K562 (cell line): ENCODE measurements at regions not wholly inside any gene's neighbourhood (a gene's known extent, or its start where the extent isn't known, plus 50 kb on each side); places are given as distances from the start of the nearest gene placed in this dataset.
A peak's percentile ranks its signal among the peaks of the same experiment; 100 is the strongest.

Experiments
- ATAC-seq: fragments of 200-7000 bp; cut with Tn5 transposase; 3 replicates; pipeline ENCODE4 v1.9.1; 2020; ENCODE audit warnings: moderate library complexity
- BruUV-seq: library from RNA; stranded (reverse); fragments of 400-500 nt; replicated peaks from 2 replicates; lab custom pipeline; 2021; lab: Mats Ljungman, UMichigan
- CTCF ChIA-PET: fragments of 300-600 bp; formaldehyde crosslinking; extraction: SDS; loops from one replicate; lab custom pipeline; 2021; ENCODE audit warnings: low intra/inter-chr PET ratio; lab: Yijun Ruan, JAX
- POLR2A ChIA-PET: fragments of 300-600, 350-650 bp; sonication (Branson Sonifier 250); formaldehyde crosslinking; extraction: SDS; loops from one replicate; lab custom pipeline; 2021; ENCODE audit warnings: antibody characterized with exemption, inconsistent platforms; lab: Yijun Ruan, JAX
- DNase-seq, 4 experiments: peaks; one replicate each; pipeline versions ENCODE4 v3.0.0 to v3.0.0-alpha.2; 2011 to 2018; ENCODE audit warnings: low spot score in 3 of 4, mixed read lengths in 3 of 4; ENCODE audit errors: extremely low read depth in 1 of 4
- FAIRE-seq: peaks from 2 replicates; lab custom pipeline; 2011; peaks lifted over from hg19 to GRCh38; lab: Jason Lieb, UNC
- H2AFZ ChIP-seq: 2 replicates; pipeline ENCODE4 v1.6.0; 2011; ENCODE audit warnings: low read depth, low read length, control low read depth, inconsistent platforms
- H3K27ac ChIP-seq: fragments of 200-600 bp; 3 replicates; pipeline ENCODE4 v1.8.0; 2011; ENCODE audit warnings: low read depth, mild to moderate bottlenecking, control low read depth, inconsistent platforms, low read length, moderate library complexity, mixed read lengths; ENCODE audit errors: extremely low read depth
- H3K27me3 ChIP-seq, 2 experiments: fragments of 300-600 bp in 1 of 2; 2 replicates in 1 of 2; 3 replicates in 1 of 2; pipeline versions ENCODE4 v1.6.0 to v1.8.0; 2011; ENCODE audit warnings: inconsistent platforms in 2 of 2, low read length in 2 of 2, mild to moderate bottlenecking in 1 of 2, mixed read lengths in 1 of 2, moderate library complexity in 1 of 2; ENCODE audit not compliant: control insufficient read depth in 2 of 2, insufficient read depth in 2 of 2
- H3K36me3 ChIP-seq: fragments of 300-600 bp; 3 replicates; pipeline ENCODE4 v1.8.0; 2011; ENCODE audit warnings: mild to moderate bottlenecking, low read length, inconsistent platforms; ENCODE audit not compliant: control insufficient read depth, insufficient read depth
- H3K4me1 ChIP-seq, 2 experiments: fragments of 200-600 bp in 1 of 2; replicated peaks in 1 of 2; 2 replicates in 1 of 2; 3 replicates in 1 of 2; pipeline versions ENCODE4 v1.5.1 to v1.8.0; 2011; ENCODE audit warnings: inconsistent platforms in 2 of 2, low read length in 2 of 2, mild to moderate bottlenecking in 1 of 2, mixed read lengths in 1 of 2, moderate library complexity in 1 of 2; ENCODE audit not compliant: control insufficient read depth in 2 of 2, insufficient read depth in 2 of 2
- H3K4me2 ChIP-seq: 2 replicates; pipeline ENCODE4 v1.6.1; 2011; ENCODE audit warnings: low read length, control low read depth, inconsistent platforms, mixed read lengths; ENCODE audit not compliant: insufficient read depth
- H3K4me3 ChIP-seq: fragments of 200-600 bp; sonication (generic), shearing (Covaris generic); 2 replicates; pipeline ENCODE4 v1.5.1; 2016; ENCODE audit warnings: control low read depth, inconsistent platforms
- H3K79me2 ChIP-seq: fragments of 200-600 bp; 3 replicates; pipeline ENCODE4 v1.8.0; 2011; ENCODE audit warnings: low read length, inconsistent platforms; ENCODE audit not compliant: control insufficient read depth, insufficient read depth
- H3K9ac ChIP-seq, 2 experiments: 2 replicates each; pipeline versions ENCODE4 v1.6.0 to v1.6.1; 2011; ENCODE audit warnings: low read depth in 2 of 2, low read length in 2 of 2, control low read depth in 1 of 2, inconsistent platforms in 1 of 2, mild to moderate bottlenecking in 1 of 2, mixed read lengths in 1 of 2; ENCODE audit not compliant: insufficient read depth in 1 of 2
- H3K9me1 ChIP-seq: one replicate; pipeline ENCODE4 v1.6.0; 2011; ENCODE audit warnings: inconsistent platforms, mild to moderate bottlenecking, low read length, moderate library complexity; ENCODE audit not compliant: control insufficient read depth, insufficient read depth
- H3K9me3 ChIP-seq: replicated peaks from 2 replicates; pipeline ENCODE4 v1.5.1; 2011; ENCODE audit warnings: low read depth, low read length, inconsistent platforms; ENCODE audit not compliant: control insufficient read depth, insufficient read depth
- H4K20me1 ChIP-seq: replicated peaks from 2 replicates; pipeline ENCODE4 v1.6.1; 2011; ENCODE audit warnings: low read length, inconsistent platforms, mixed read lengths; ENCODE audit not compliant: control insufficient read depth, insufficient read depth
- CCAR2 ChIP-seq: fragments of 200-400 bp; formaldehyde crosslinking; IDR thresholded peaks from 2 replicates; pipeline ENCODE4 v1.6.1; 2017; ENCODE audit warnings: mild to moderate bottlenecking, low read depth, low read length
- HNRNPK ChIP-seq: fragments of 200-400 bp; formaldehyde crosslinking; IDR thresholded peaks from one replicate; pipeline ENCODE4 v1.6.1; 2018; ENCODE audit warnings: mild to moderate bottlenecking, low read depth, low read length; ENCODE audit not compliant: poor library complexity, severe bottlenecking
- PCBP2 ChIP-seq: fragments of 200-400 bp; formaldehyde crosslinking; IDR thresholded peaks from 2 replicates; pipeline ENCODE4 v1.6.1; 2018; ENCODE audit warnings: low read length, low read depth, mild to moderate bottlenecking, moderate library complexity; ENCODE audit not compliant: poor library complexity, severe bottlenecking
- ZC3H4 ChIP-seq: sonication (generic); formaldehyde crosslinking; IDR thresholded peaks from 2 replicates; pipeline ENCODE4 v1.9.0; 2021; ENCODE audit warnings: missing genetic modification reagents, borderline replicate concordance
- WGBS: fragments of 100-300 bp; shearing (Covaris generic); methylation state at CpG from one replicate; pipeline ENCODE4 v1.1.6; 2016; ENCODE audit warnings: low coverage, mixed read lengths; ENCODE audit not compliant: insufficient coverage; ENCODE audit errors: missing lambda C conversion rate; 5-methylcytosine and 5-hydroxymethylcytosine counted together
- in situ Hi-C: fragments of 300-500 bp; cut with MboI; formaldehyde crosslinking; loops from 4 replicates; pipeline ENCODE4 v1.15.0; 2018; ENCODE audit warnings: inconsistent platforms, mixed read lengths
- intact Hi-C: fragments of 100-400 bp; cut with micrococcal nuclease; formaldehyde crosslinking; loops from 2 replicates; pipeline ENCODE4 v1.14.2; 2022

GRCh38 chr1:22369294-22370189 lies 82.1 kb upstream of the ZBTB40 start (continued):
- peak; percentile 20 for TF ChIP-seq HNRNPK
- no peak for TF ChIP-seq ZC3H4 (CRISPR knock-in tag)

DNA sequence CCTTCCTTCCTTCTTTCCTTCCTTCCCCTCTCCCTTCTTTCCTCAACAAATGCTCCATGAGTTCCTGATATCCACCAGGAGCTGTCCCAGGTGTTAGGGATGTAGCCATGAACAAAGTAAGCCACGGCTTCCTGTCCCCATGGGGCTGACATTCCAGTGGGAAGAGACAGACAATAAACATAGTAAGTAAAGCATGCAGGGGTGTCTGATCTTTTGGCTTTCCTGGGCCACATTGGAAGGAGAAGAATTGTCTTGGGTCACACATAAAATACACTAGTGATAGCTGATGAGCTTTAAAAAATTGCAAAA lies 81.5 kb upstream of the ZBTB40 start:
- in situ Hi-C loops: no loop called here
- no peak overlapping the region for H3K9ac ChIP-seq
- intact Hi-C loops: no loop called here
- H4K20me1 ChIP-seq: no peaks in the 10 kb centered on the region
- H3K4me3 ChIP-seq: no peak overlapping the region
- CTCF ChIA-PET: no interaction called here
- DNase-seq (no peak), FAIRE-seq (no peak), ATAC-seq (no peak)
- no TSS peak for BruUV-seq
- no peak overlapping the region for H3K4me2 ChIP-seq
- no peak overlapping the region for H3K27ac ChIP-seq
- 0% methylated on average over 1 of the region's 1 CpG for WGBS
- H2AFZ ChIP-seq: no peak overlapping the region
- POLR2A ChIA-PET: interaction anchor here (0.6 kb wide), 1 partner anchor 29 kb away, joined by 3 read pairs; no protein-coding TSS in a partner anchor
- peaks cover 14 to 59% of the 10 kb centered on the region in 2 experiments for H3K27me3 ChIP-seq
- no peaks in the 10 kb centered on the region for H3K9me3 ChIP-seq
- H3K36me3 ChIP-seq: no peaks in the 10 kb centered on the region
- H3K79me2 ChIP-seq: no peaks in the 10 kb centered on the region
- peaks cover 0 to 4% of the 10 kb centered on the region in 2 experiments; a peak in 2 of 5 replicates for H3K4me1 ChIP-seq
- TF ChIP-seq CCAR2 (no peak), PCBP2 (peak; percentile 14)
- TF ChIP-seq, all 486 proteins: peak for 1
- no peaks in the 10 kb centered on the region for H3K9me1 ChIP-seq
